ENCODE measurements at regions not wholly inside any gene's neighbourhood (a gene's known extent, or its start where the extent isn't known, plus 50 kb on each side); places are given as distances from the start of the nearest gene placed in this dataset.

DNA sequence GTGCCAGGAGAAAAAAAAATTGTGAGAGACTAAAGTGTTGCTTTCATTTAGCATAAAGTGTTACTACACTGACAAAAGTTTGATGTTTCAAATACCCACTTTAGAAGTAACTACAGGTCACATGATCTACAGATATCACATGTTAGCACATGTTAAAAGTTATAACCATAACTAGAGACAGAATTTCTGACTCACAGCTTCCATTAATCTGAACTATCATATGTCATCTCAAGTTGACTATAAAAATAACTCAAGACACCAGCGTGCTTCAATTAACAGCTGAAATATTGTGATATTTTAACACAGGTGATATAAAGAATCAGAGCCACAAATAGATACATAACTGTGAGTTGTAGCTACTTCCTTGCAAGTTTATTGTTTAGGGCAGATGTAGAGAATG lies 591.5 kb upstream of the PITX2 start:
- Histone ChIP-seq H3K9me3 (ENCODE audit: control insufficient read depth, insufficient read depth, low read length) (no peaks in the 10 kb centered on the region), H2AK5ac (ENCODE audit: low read depth, low read length) (no peak overlapping the region), H3K18ac (ENCODE audit: low read depth, low read length) (no peak overlapping the region), H3K36me3 (ENCODE audit: control insufficient read depth, insufficient read depth, low read length) (no peaks in the 10 kb centered on the region), H3K9ac (ENCODE audit: low read depth, low read length) (no peak overlapping the region), H2AFZ (replicated peaks; ENCODE audit: low read length, poor library complexity) (no peak overlapping the region), H4K8ac (ENCODE audit: low read depth in 2 of 2, low read length in 2 of 2) (no peak overlapping the region), H4K5ac (ENCODE audit: low read depth, low read length) (no peak overlapping the region), H3K23ac (ENCODE audit: low read depth, low read length) (no peak overlapping the region), H3K27me3 (ENCODE audit: control insufficient read depth, insufficient read depth, low read length) (no peaks in the 10 kb centered on the region), H3K4me2 (ENCODE audit: low read depth, low read length) (no peak overlapping the region), H3K4me3 (ENCODE audit: insufficient read depth, low read depth, low read length) (no peak overlapping the region), H2AK9ac (replicated peaks; ENCODE audit: low read depth, low read length, poor library complexity) (no peak overlapping the region), H3K56ac (ENCODE audit: extremely low read depth, insufficient read depth, low read length) (no peak overlapping the region), H3K9me1 (ENCODE audit: insufficient read depth, low read length) (no peaks in the 10 kb centered on the region), H2BK15ac (ENCODE audit: low read depth, low read length) (no peak overlapping the region), H3K79me1 (ENCODE audit: low read depth in 1 of 2, low read length in 2 of 2) (no peaks in the 10 kb centered on the region), H4K91ac (ENCODE audit: insufficient read depth, low read depth, low read length) (no peak overlapping the region), H2BK120ac (ENCODE audit: low read depth, low read length) (no peak overlapping the region), H4K20me1 (ENCODE audit: insufficient read depth, low read length) (no peaks in the 10 kb centered on the region), H2BK20ac (ENCODE audit: low read depth, low read length) (no peak overlapping the region), H3K4me1 (ENCODE audit: control insufficient read depth, insufficient read depth, low read length) (no peaks in the 10 kb centered on the region), H3K27ac (ENCODE audit: insufficient read depth, low read length) (no peak overlapping the region), H3K4ac (ENCODE audit: low read depth, low read length) (no peak overlapping the region), H3K14ac (replicated peaks; ENCODE audit: low read depth, low read length) (no peak overlapping the region), H2BK5ac (ENCODE audit: low read depth, low read length, poor library complexity, severe bottlenecking) (no peak overlapping the region)
- in situ Hi-C loops (cut with MboI; ENCODE audit: low sequenced_read_pairs) (no loop called here), dilution Hi-C loops (cut with HindIII; ENCODE audit: low sequenced_read_pairs, unreplicated experiment) (no loop called here), intact Hi-C loops (cut with micrococcal nuclease) (no loop called here)
- WGBS, 2 experiments (ENCODE audit: extremely low coverage in 2 of 2, insufficient read length in 1 of 2), result no CpG with 5 or more reads among the region's 1 CpG
- TF ChIP-seq NFE2L2 (IDR thresholded peaks at IDR 0.05; ENCODE audit: low read depth, low read length) (no peak), RAD21 (IDR thresholded peaks at IDR 0.05; ENCODE audit: low read length) (no peak), MXI1 (IDR thresholded peaks at IDR 0.05; ENCODE audit: borderline replicate concordance, low read depth, low read length) (no peak), MAFK (IDR thresholded peaks at IDR 0.05; ENCODE audit: low read depth, low read length) (no peak), CHD1 (IDR thresholded peaks at IDR 0.05; ENCODE audit: low read depth, low read length) (no peak), RCOR1 (IDR thresholded peaks at IDR 0.05; ENCODE audit: insufficient replicate concordance, low read length) (no peak), MAZ (IDR thresholded peaks at IDR 0.05; ENCODE audit: borderline replicate concordance, low read depth, low read length) (no peak), FOS (IDR thresholded peaks at IDR 0.05; ENCODE audit: low read depth, low read length) (no peak), RFX5 (IDR thresholded peaks at IDR 0.05; ENCODE audit: low read depth, low read length) (no peak), SMC3 (IDR thresholded peaks at IDR 0.05; ENCODE audit: low read depth, low read length) (no peak), BHLHE40 (IDR thresholded peaks at IDR 0.05; ENCODE audit: low read depth, low read length) (no peak), POLR2A (IDR thresholded peaks at IDR 0.05; ENCODE audit: low read depth, low read length) (no peak), CTCF (conservative IDR thresholded peaks at IDR 0.05; ENCODE audit: low read depth, low read length) (no peak)
- TF ChIP-seq, protein P1, sequence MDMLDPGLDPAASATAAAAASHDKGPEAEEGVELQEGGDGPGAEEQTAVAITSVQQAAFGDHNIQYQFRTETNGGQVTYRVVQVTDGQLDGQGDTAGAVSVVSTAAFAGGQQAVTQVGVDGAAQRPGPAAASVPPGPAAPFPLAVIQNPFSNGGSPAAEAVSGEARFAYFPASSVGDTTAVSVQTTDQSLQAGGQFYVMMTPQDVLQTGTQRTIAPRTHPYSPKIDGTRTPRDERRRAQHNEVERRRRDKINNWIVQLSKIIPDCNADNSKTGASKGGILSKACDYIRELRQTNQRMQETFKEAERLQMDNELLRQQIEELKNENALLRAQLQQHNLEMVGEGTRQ (IDR thresholded peaks at IDR 0.05; ENCODE audit: low read depth, low read length), result no peak
- TF ChIP-seq, protein P2, sequence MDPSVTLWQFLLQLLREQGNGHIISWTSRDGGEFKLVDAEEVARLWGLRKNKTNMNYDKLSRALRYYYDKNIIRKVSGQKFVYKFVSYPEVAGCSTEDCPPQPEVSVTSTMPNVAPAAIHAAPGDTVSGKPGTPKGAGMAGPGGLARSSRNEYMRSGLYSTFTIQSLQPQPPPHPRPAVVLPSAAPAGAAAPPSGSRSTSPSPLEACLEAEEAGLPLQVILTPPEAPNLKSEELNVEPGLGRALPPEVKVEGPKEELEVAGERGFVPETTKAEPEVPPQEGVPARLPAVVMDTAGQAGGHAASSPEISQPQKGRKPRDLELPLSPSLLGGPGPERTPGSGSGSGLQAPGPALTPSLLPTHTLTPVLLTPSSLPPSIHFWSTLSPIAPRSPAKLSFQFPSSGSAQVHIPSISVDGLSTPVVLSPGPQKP (IDR thresholded peaks at IDR 0.05; ENCODE audit: borderline replicate concordance, low read depth, low read length), result no peak
- ATAC-seq (ENCODE audit: low read depth), result no peak
- ChIA-PET CTCF (no interaction called here), POLR2A (ENCODE audit: unreplicated experiment) (no interaction called here)
- BruUV-seq (replicated peaks), result no TSS peak
- no peak for DNase-seq

All from IMR-90 (cell line).